ENCODE measurements at regions not wholly inside any gene's neighbourhood (a gene's known extent, or its start where the extent isn't known, plus 50 kb on each side); places are given as distances from the start of the nearest gene placed in this dataset.
A peak's percentile ranks its signal among the peaks of the same experiment; 100 is the strongest.

DNA sequence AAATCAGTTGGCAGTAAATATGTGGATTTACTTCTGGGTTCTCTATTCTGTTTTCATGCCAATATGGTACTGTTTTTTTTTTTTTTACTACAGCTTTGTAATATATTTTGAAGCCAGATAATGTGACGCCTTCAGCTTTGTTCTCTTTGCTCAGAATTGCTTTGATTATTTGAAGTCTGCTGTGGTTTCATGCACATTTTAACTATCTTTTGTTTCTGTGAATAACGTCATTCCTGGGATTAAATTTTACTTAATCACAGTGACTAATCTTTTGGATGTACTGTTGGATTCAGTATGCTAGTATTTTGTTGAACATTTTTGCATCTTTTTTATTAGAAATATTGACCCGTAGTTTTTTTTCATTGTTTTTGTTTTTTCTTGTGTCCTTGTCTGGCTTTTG is 576.5 kb downstream of the ZNF385D start:
- no peak for TF ChIP-seq EZH2 (IDR thresholded peaks at IDR 0.05; ENCODE audit: borderline replicate concordance, low read depth, low read length, poor library complexity, severe bottlenecking)
- TF ChIP-seq, protein P1, sequence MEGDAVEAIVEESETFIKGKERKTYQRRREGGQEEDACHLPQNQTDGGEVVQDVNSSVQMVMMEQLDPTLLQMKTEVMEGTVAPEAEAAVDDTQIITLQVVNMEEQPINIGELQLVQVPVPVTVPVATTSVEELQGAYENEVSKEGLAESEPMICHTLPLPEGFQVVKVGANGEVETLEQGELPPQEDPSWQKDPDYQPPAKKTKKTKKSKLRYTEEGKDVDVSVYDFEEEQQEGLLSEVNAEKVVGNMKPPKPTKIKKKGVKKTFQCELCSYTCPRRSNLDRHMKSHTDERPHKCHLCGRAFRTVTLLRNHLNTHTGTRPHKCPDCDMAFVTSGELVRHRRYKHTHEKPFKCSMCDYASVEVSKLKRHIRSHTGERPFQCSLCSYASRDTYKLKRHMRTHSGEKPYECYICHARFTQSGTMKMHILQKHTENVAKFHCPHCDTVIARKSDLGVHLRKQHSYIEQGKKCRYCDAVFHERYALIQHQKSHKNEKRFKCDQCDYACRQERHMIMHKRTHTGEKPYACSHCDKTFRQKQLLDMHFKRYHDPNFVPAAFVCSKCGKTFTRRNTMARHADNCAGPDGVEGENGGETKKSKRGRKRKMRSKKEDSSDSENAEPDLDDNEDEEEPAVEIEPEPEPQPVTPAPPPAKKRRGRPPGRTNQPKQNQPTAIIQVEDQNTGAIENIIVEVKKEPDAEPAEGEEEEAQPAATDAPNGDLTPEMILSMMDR (conservative IDR thresholded peaks at IDR 0.05; ENCODE audit: low read depth, low read length): no peak
- ChIA-PET CTCF (no interaction called here), POLR2A (ENCODE audit: low non-redundant PET) (no interaction called here)
- H3K27ac ChIP-seq (ENCODE audit: low read depth, low read length, poor library complexity, severe bottlenecking): no peak overlapping the region
- no peaks in the 10 kb centered on the region for H3K36me3 ChIP-seq (ENCODE audit: insufficient read depth, low read length, poor library complexity, severe bottlenecking)
- BruUV-seq (replicated peaks): no TSS peak
- DNase-seq (ENCODE audit: low spot score): no peak
- intact Hi-C loops (cut with micrococcal nuclease; ENCODE audit: unreplicated experiment): no loop called here
- peaks cover 36% of the 10 kb centered on the region for H3K9me3 ChIP-seq (ENCODE audit: low read depth, low read length, poor library complexity, severe bottlenecking)
- H3K4me3 ChIP-seq (ENCODE audit: low read depth, low read length, poor library complexity, severe bottlenecking): no peak overlapping the region
- H3K4me1 ChIP-seq (ENCODE audit: insufficient read depth, low read length, poor library complexity, severe bottlenecking): no peaks in the 10 kb centered on the region
- H3K27me3 ChIP-seq (replicated peaks; ENCODE audit: insufficient read depth, low read depth, low read length, poor library complexity): no peaks in the 10 kb centered on the region

DNA sequence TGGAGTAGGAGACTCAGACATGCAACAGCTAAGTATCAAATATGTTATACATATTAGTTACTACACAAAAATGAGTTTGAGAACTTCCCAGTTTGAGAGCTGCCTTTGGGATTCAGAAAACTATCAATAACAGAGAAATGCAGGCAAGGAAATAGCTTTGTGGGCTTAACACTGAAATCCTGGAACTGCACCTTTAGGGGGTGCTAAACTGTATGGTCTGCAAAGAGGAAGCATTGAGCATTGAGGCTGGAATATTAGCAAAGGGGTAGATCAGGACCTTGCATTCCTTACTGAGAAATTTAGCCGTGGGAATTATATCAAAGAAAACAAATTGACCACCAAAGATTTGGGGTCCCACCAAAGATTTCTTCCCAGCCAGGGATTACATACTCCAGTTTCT is 580.0 kb downstream of the ZNF385D start:
- no peak overlapping the region for H3K4me3 ChIP-seq (ENCODE audit: low read depth, low read length, poor library complexity, severe bottlenecking)
- H3K27ac ChIP-seq (ENCODE audit: low read depth, low read length, poor library complexity, severe bottlenecking): no peak overlapping the region
- DNase-seq (ENCODE audit: low spot score): no peak
- CTCF ChIA-PET: no interaction called here
- BruUV-seq (replicated peaks): no TSS peak
- peaks cover 11% of the 10 kb centered on the region for H3K9me3 ChIP-seq (ENCODE audit: low read depth, low read length, poor library complexity, severe bottlenecking)
- no peaks in the 10 kb centered on the region for H3K27me3 ChIP-seq (replicated peaks; ENCODE audit: insufficient read depth, low read depth, low read length, poor library complexity)
- no peaks in the 10 kb centered on the region for H3K36me3 ChIP-seq (ENCODE audit: insufficient read depth, low read length, poor library complexity, severe bottlenecking)
- POLR2A ChIA-PET (ENCODE audit: low non-redundant PET): no interaction called here
- intact Hi-C loops (cut with micrococcal nuclease; ENCODE audit: unreplicated experiment): no loop called here
- TF ChIP-seq EZH2 (IDR thresholded peaks at IDR 0.05; ENCODE audit: borderline replicate concordance, low read depth, low read length, poor library complexity, severe bottlenecking): no peak
- TF ChIP-seq, protein P1 (conservative IDR thresholded peaks at IDR 0.05; ENCODE audit: low read depth, low read length): peak; percentile 20; the same call in 1 of the 2 replicates
- no peaks in the 10 kb centered on the region for H3K4me1 ChIP-seq (ENCODE audit: insufficient read depth, low read length, poor library complexity, severe bottlenecking)

DNA sequence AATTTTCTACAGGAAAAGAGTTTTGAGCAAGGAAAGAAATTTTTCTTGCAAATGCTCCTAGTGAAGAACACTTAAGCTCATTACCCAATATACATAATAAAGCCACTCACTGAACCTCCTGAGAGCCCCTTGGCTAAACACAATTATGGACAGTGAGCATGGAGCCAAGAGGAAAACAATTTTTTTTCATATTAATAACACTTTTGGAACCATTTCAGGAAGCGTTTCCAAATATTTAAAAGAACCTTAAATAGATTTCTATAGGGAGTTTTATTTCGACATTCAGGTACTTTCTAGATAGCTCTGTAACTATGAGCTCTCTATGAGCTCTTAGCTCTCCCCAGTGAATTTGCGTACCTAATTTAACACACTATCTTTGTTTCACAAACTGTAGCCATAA is 581.1 kb downstream of the ZNF385D start:
- peaks cover 5% of the 10 kb centered on the region for H3K9me3 ChIP-seq (ENCODE audit: low read depth, low read length, poor library complexity, severe bottlenecking)
- no peak overlapping the region for H3K4me3 ChIP-seq (ENCODE audit: low read depth, low read length, poor library complexity, severe bottlenecking)
- H3K4me1 ChIP-seq (ENCODE audit: insufficient read depth, low read length, poor library complexity, severe bottlenecking): no peaks in the 10 kb centered on the region
- CTCF ChIA-PET: no interaction called here
- no TSS peak for BruUV-seq (replicated peaks)
- no peak for TF ChIP-seq EZH2 (IDR thresholded peaks at IDR 0.05; ENCODE audit: borderline replicate concordance, low read depth, low read length, poor library complexity, severe bottlenecking)
- TF ChIP-seq, protein P1 (conservative IDR thresholded peaks at IDR 0.05; ENCODE audit: low read depth, low read length): no peak
- intact Hi-C loops (cut with micrococcal nuclease; ENCODE audit: unreplicated experiment): no loop called here
- POLR2A ChIA-PET (ENCODE audit: low non-redundant PET): no interaction called here
- no peaks in the 10 kb centered on the region for H3K27me3 ChIP-seq (replicated peaks; ENCODE audit: insufficient read depth, low read depth, low read length, poor library complexity)
- H3K27ac ChIP-seq (ENCODE audit: low read depth, low read length, poor library complexity, severe bottlenecking): no peak overlapping the region
- no peak for DNase-seq (ENCODE audit: low spot score)
- no peaks in the 10 kb centered on the region for H3K36me3 ChIP-seq (ENCODE audit: insufficient read depth, low read length, poor library complexity, severe bottlenecking)

Measured in A673 (cell line).